ENCODE measurements at regions not wholly inside any gene's neighbourhood (a gene's known extent, or its start where the extent isn't known, plus 50 kb on each side); places are given as distances from the start of the nearest gene placed in this dataset.

DNA sequence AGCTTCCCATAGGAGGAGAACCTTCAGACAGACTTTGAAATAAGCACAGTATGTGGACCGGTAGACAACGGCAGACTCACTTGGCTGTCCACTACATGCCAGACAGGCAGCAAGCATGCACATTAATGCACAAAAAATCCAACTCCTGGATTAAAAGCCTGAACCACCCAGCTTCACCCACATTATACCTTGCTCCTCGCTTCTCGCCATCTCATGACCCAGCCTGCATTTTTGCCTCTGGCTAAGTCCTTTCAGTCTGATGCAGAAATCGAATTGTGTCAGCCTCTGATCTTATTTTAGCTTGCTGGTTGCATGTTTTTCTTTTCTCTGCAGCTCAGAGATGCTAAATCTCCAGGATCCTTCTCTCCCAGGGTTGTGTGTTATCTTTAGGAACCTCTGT lies 358.7 kb downstream of the RFC3 start:
- no TSS peak for BruUV-seq (replicated peaks)
- Histone ChIP-seq H2AFZ (ENCODE audit: low read depth, low read length, poor library complexity, severe bottlenecking) (no peak overlapping the region), H3K4me3 (replicated peaks in 1 of 2; ENCODE audit: low read depth in 1 of 2, low read length in 2 of 2) (no peak overlapping the region), H3K9me3 (ENCODE audit: control insufficient read depth in 1 of 2, insufficient read depth in 1 of 2, low read depth in 1 of 2, low read length in 2 of 2) (no peaks in the 10 kb centered on the region), H3K4me1 (ENCODE audit: control insufficient read depth in 1 of 2, insufficient read depth in 2 of 2, low read length in 2 of 2) (no peaks in the 10 kb centered on the region), H4K20me1 (ENCODE audit: insufficient read depth) (no peaks in the 10 kb centered on the region), H3K27ac (ENCODE audit: low read depth, low read length) (no peak overlapping the region), H3K9me2 (ENCODE audit: insufficient read depth) (no peaks in the 10 kb centered on the region), H3K27me3 (ENCODE audit: insufficient read depth, low read length) (no peaks in the 10 kb centered on the region), H3K4me2 (ENCODE audit: low read length) (no peak overlapping the region), H3K36me3 (ENCODE audit: control insufficient read depth in 1 of 2, insufficient read depth in 2 of 2, low read length in 2 of 2) (no peaks in the 10 kb centered on the region), H3K9ac (ENCODE audit: low read length) (no peak overlapping the region), H3K79me2 (ENCODE audit: insufficient read depth, low read length) (no peaks in the 10 kb centered on the region)
- TF ChIP-seq ZFX (IDR thresholded peaks at IDR 0.05) (no peak), ELF1 (IDR thresholded peaks at IDR 0.05; ENCODE audit: borderline replicate concordance, low read depth) (no peak), SIN3A (IDR thresholded peaks at IDR 0.05; ENCODE audit: low read depth) (no peak), EZH2 (IDR thresholded peaks at IDR 0.05) (no peak), ZNF274 (IDR thresholded peaks at IDR 0.05; ENCODE audit: low read depth, low read length) (no peak), EGR1 (IDR thresholded peaks at IDR 0.05; ENCODE audit: low read depth) (no peak), POLR2AphosphoS5 (IDR thresholded peaks at IDR 0.05; ENCODE audit: low read depth, low read length) (no peak), SP1 (IDR thresholded peaks at IDR 0.05; ENCODE audit: low read depth) (no peak), TCF7L2 (IDR thresholded peaks at IDR 0.05; ENCODE audit: borderline replicate concordance, extremely low read depth, insufficient read depth, insufficient read length) (no peak), CEBPB (IDR thresholded peaks at IDR 0.05; ENCODE audit: low read depth) (no peak), JUND (IDR thresholded peaks at IDR 0.05) (no peak), RAD21 (IDR thresholded peaks at IDR 0.05; ENCODE audit: low read depth) (no peak), SRF (IDR thresholded peaks at IDR 0.05; ENCODE audit: low read depth) (no peak), CBX3 (IDR thresholded peaks at IDR 0.05; ENCODE audit: low read depth) (no peak), FOSL1 (IDR thresholded peaks at IDR 0.05; ENCODE audit: low read depth) (no peak)
- TF ChIP-seq, protein P1, sequence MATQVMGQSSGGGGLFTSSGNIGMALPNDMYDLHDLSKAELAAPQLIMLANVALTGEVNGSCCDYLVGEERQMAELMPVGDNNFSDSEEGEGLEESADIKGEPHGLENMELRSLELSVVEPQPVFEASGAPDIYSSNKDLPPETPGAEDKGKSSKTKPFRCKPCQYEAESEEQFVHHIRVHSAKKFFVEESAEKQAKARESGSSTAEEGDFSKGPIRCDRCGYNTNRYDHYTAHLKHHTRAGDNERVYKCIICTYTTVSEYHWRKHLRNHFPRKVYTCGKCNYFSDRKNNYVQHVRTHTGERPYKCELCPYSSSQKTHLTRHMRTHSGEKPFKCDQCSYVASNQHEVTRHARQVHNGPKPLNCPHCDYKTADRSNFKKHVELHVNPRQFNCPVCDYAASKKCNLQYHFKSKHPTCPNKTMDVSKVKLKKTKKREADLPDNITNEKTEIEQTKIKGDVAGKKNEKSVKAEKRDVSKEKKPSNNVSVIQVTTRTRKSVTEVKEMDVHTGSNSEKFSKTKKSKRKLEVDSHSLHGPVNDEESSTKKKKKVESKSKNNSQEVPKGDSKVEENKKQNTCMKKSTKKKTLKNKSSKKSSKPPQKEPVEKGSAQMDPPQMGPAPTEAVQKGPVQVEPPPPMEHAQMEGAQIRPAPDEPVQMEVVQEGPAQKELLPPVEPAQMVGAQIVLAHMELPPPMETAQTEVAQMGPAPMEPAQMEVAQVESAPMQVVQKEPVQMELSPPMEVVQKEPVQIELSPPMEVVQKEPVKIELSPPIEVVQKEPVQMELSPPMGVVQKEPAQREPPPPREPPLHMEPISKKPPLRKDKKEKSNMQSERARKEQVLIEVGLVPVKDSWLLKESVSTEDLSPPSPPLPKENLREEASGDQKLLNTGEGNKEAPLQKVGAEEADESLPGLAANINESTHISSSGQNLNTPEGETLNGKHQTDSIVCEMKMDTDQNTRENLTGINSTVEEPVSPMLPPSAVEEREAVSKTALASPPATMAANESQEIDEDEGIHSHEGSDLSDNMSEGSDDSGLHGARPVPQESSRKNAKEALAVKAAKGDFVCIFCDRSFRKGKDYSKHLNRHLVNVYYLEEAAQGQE (IDR thresholded peaks at IDR 0.05; ENCODE audit: low read depth), result no peak
- TF ChIP-seq, protein P2, sequence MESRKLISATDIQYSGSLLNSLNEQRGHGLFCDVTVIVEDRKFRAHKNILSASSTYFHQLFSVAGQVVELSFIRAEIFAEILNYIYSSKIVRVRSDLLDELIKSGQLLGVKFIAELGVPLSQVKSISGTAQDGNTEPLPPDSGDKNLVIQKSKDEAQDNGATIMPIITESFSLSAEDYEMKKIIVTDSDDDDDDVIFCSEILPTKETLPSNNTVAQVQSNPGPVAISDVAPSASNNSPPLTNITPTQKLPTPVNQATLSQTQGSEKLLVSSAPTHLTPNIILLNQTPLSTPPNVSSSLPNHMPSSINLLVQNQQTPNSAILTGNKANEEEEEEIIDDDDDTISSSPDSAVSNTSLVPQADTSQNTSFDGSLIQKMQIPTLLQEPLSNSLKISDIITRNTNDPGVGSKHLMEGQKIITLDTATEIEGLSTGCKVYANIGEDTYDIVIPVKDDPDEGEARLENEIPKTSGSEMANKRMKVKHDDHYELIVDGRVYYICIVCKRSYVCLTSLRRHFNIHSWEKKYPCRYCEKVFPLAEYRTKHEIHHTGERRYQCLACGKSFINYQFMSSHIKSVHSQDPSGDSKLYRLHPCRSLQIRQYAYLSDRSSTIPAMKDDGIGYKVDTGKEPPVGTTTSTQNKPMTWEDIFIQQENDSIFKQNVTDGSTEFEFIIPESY (IDR thresholded peaks at IDR 0.05; ENCODE audit: extremely low read depth, insufficient replicate concordance, low read length), result no peak
- TF ChIP-seq, protein P3, sequence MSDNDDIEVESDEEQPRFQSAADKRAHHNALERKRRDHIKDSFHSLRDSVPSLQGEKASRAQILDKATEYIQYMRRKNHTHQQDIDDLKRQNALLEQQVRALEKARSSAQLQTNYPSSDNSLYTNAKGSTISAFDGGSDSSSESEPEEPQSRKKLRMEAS (IDR thresholded peaks at IDR 0.05), result no peak
- TF ChIP-seq, protein P4, sequence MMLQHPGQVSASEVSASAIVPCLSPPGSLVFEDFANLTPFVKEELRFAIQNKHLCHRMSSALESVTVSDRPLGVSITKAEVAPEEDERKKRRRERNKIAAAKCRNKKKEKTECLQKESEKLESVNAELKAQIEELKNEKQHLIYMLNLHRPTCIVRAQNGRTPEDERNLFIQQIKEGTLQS (IDR thresholded peaks at IDR 0.05), result no peak
- TF ChIP-seq, protein P5, sequence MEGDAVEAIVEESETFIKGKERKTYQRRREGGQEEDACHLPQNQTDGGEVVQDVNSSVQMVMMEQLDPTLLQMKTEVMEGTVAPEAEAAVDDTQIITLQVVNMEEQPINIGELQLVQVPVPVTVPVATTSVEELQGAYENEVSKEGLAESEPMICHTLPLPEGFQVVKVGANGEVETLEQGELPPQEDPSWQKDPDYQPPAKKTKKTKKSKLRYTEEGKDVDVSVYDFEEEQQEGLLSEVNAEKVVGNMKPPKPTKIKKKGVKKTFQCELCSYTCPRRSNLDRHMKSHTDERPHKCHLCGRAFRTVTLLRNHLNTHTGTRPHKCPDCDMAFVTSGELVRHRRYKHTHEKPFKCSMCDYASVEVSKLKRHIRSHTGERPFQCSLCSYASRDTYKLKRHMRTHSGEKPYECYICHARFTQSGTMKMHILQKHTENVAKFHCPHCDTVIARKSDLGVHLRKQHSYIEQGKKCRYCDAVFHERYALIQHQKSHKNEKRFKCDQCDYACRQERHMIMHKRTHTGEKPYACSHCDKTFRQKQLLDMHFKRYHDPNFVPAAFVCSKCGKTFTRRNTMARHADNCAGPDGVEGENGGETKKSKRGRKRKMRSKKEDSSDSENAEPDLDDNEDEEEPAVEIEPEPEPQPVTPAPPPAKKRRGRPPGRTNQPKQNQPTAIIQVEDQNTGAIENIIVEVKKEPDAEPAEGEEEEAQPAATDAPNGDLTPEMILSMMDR (IDR thresholded peaks at IDR 0.05 in 2 of 3, conservative IDR thresholded peaks at IDR 0.05 in 1 of 3; ENCODE audit: borderline replicate concordance in 1 of 3, insufficient read depth in 1 of 3, low read depth in 2 of 3, low read length in 2 of 3), result no peak
- RAD21 ChIA-PET (ENCODE audit: low non-redundant PET in 1 of 2, low total read pairs in 2 of 2, uncharacterized antibody in 2 of 2, unreplicated experiment in 2 of 2), result no interaction called here
- DNase-seq (ENCODE audit: low read depth, low spot score) (no peak), ATAC-seq (no peak)
- CTCF ChIA-PET, result no interaction called here
- intact Hi-C loops (cut with micrococcal nuclease), result no loop called here
- POLR2A ChIA-PET, result no interaction called here
